KMS-11 (cell line): ENCODE measurements at regions not wholly inside any gene's neighbourhood (a gene's known extent, or its start where the extent isn't known, plus 50 kb on each side); places are given as distances from the start of the nearest gene placed in this dataset.

ENCODE experiments used
- H2AFZ ChIP-seq: fragments of 200-600 bp; sonication (generic); 2 replicates; pipeline ENCODE4 v1.6.1; 2016; ENCODE audit warnings: antibody characterized with exemption, mixed run types, low read depth
- H3K27ac ChIP-seq: fragments of 200-600 bp; sonication (generic); 2 replicates; pipeline ENCODE4 v1.6.1; 2016; ENCODE audit warnings: mild to moderate bottlenecking, mixed run types
- H3K27me3 ChIP-seq: fragments of 200-600 bp; sonication (generic); 2 replicates; pipeline ENCODE4 v1.6.1; 2017; ENCODE audit warnings: mild to moderate bottlenecking, low read depth, mixed run types, moderate library complexity; ENCODE audit not compliant: insufficient read depth
- H3K36me3 ChIP-seq: fragments of 200-600 bp; sonication (generic); 2 replicates; pipeline ENCODE4 v1.6.1; 2017; ENCODE audit warnings: mild to moderate bottlenecking, mixed run types; ENCODE audit not compliant: insufficient read depth
- H3K4me1 ChIP-seq: fragments of 200-600 bp; sonication (generic); 2 replicates; pipeline ENCODE4 v1.6.1; 2016; ENCODE audit warnings: mild to moderate bottlenecking, low read depth, mixed run types; ENCODE audit not compliant: poor library complexity, severe bottlenecking
- H3K4me2 ChIP-seq: fragments of 200-600 bp; sonication (generic); 2 replicates; pipeline ENCODE4 v1.7.0; 2016; ENCODE audit warnings: mild to moderate bottlenecking, mixed run types
- H3K4me3 ChIP-seq: fragments of 200-600 bp; sonication (generic); IDR thresholded peaks from 2 replicates; pipeline ENCODE4 v1.6.1; 2017; ENCODE audit warnings: low read depth, low read length, mixed read lengths; ENCODE audit not compliant: insufficient read depth
- H3K79me2 ChIP-seq: fragments of 200-600 bp; sonication (generic); 2 replicates; pipeline ENCODE4 v1.6.1; 2016; ENCODE audit warnings: low read depth, mixed run types; ENCODE audit not compliant: insufficient read depth
- H3K9ac ChIP-seq: fragments of 200-600 bp; sonication (generic); 2 replicates; pipeline ENCODE4 v1.6.1; 2016; ENCODE audit warnings: mild to moderate bottlenecking, mixed run types
- H4K20me1 ChIP-seq: fragments of 200-600 bp; sonication (generic); 2 replicates; pipeline ENCODE4 v1.6.1; 2016; ENCODE audit warnings: mild to moderate bottlenecking, mixed run types; ENCODE audit not compliant: insufficient read depth
- TF ChIP-seq, protein P1 (sequence below): fragments of 200-600 bp; sonication (generic); conservative IDR thresholded peaks from 2 replicates; pipeline ENCODE4 v1.6.1; 2017; ENCODE audit warnings: low read depth, mild to moderate bottlenecking, antibody characterized with exemption, low read length, moderate library complexity, mixed read lengths

DNA sequence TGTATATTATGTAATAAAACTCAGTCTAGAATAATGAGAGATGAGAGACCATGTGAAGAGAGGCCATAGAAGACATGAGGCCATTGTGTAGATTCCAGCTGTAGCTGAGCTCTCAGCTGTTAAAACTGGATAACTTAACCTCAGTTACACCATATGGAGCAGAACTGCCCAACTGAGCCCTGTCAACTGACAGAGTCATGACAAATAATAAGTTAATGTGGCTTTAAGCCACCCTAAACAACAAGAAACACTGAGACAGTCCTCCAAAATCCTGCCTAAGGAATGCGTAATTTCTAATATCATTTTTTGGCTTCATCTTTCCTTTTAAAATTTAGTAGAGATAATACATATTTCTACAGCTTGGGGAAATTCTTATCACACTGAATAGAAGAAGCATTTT is 580.0 kb upstream of the RGS18 start:
- H3K36me3 ChIP-seq = no peaks in the 10 kb centered on the region
- no peak overlapping the region for H3K27ac ChIP-seq
- H3K9ac ChIP-seq = no peak overlapping the region
- H3K4me2 ChIP-seq = no peak overlapping the region
- TF ChIP-seq, protein P1, sequence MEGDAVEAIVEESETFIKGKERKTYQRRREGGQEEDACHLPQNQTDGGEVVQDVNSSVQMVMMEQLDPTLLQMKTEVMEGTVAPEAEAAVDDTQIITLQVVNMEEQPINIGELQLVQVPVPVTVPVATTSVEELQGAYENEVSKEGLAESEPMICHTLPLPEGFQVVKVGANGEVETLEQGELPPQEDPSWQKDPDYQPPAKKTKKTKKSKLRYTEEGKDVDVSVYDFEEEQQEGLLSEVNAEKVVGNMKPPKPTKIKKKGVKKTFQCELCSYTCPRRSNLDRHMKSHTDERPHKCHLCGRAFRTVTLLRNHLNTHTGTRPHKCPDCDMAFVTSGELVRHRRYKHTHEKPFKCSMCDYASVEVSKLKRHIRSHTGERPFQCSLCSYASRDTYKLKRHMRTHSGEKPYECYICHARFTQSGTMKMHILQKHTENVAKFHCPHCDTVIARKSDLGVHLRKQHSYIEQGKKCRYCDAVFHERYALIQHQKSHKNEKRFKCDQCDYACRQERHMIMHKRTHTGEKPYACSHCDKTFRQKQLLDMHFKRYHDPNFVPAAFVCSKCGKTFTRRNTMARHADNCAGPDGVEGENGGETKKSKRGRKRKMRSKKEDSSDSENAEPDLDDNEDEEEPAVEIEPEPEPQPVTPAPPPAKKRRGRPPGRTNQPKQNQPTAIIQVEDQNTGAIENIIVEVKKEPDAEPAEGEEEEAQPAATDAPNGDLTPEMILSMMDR = no peak
- no peak overlapping the region for H2AFZ ChIP-seq
- no peak overlapping the region for H3K4me3 ChIP-seq
- H4K20me1 ChIP-seq = no peaks in the 10 kb centered on the region
- H3K27me3 ChIP-seq = no peaks in the 10 kb centered on the region
- H3K79me2 ChIP-seq = no peaks in the 10 kb centered on the region
- peaks cover 7% of the 10 kb centered on the region for H3K4me1 ChIP-seq

DNA sequence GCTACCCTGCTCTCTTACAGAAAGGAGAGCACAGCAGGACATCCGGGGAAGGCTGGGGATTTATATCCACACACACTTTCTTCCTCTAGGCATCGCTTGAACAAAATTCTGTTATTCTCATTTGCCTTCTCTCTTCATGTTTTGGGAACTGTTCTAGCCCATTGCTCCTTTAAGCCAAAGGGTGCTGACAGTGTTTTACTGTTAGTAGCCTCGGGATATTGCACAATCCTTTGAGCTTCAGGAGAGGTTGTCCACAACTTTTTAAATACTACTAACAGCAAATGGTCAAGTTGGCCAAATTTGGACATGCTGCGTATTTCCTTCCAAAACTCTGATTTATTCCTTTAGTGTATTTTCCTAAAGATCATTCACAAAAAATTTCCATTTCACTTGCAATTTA is 579.2 kb upstream of the RGS18 start:
- no peak overlapping the region for H2AFZ ChIP-seq
- H3K4me3 ChIP-seq = no peak overlapping the region
- TF ChIP-seq, protein P1 = no peak
- H3K9ac ChIP-seq = no peak overlapping the region
- H3K4me2 ChIP-seq = no peak overlapping the region
- peaks cover 7% of the 10 kb centered on the region for H3K4me1 ChIP-seq
- no peaks in the 10 kb centered on the region for H3K36me3 ChIP-seq
- H3K27me3 ChIP-seq = no peaks in the 10 kb centered on the region
- no peaks in the 10 kb centered on the region for H4K20me1 ChIP-seq
- no peak overlapping the region for H3K27ac ChIP-seq
- H3K79me2 ChIP-seq = no peaks in the 10 kb centered on the region

DNA sequence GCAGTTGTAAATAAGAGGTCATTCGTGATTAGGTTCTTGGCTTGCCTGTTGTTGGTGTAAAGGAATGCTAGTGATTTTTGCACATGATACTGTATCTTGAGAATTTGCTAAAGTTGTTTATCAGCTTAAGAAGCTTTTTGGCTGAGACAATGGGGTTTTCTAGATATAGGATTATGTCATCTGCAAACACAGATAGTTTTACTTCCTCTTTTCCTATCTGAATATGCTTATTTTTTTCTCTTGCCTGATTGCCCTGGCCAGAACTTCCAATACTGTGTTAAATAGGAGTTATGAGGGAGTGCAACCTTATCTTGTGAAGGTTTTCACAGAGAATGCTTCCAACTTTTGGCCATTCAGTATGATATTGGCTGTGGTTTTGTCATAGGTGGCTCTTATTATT is 576.1 kb upstream of the RGS18 start:
- no peaks in the 10 kb centered on the region for H3K27me3 ChIP-seq
- no peaks in the 10 kb centered on the region for H3K36me3 ChIP-seq
- H3K4me3 ChIP-seq = no peak overlapping the region
- H3K9ac ChIP-seq = no peak overlapping the region
- no peak overlapping the region for H2AFZ ChIP-seq
- H3K4me2 ChIP-seq = no peak overlapping the region
- H3K4me1 ChIP-seq = peaks cover 7% of the 10 kb centered on the region
- TF ChIP-seq, protein P1 = no peak
- no peaks in the 10 kb centered on the region for H4K20me1 ChIP-seq
- H3K27ac ChIP-seq = no peak overlapping the region
- no peaks in the 10 kb centered on the region for H3K79me2 ChIP-seq

DNA sequence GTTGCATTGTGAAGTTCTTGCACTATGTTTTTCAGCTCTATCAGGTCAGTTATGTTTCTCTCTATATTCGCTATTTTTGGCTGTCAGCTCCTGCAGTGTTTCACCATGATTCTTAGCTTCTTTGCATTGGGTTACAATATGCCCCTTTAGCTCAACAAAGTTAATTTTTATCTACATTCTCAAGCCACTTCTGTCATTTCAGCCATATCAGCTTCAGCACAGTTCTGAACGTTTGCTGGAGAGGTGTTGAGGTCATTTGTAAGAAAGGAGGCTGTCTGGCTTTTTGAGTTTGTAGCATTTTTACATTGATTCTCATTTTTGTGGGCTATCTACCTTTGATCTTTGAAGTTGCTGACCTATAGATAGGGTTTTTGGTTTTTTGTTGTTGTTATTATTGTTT is 573.2 kb upstream of the RGS18 start:
- Histone ChIP-seq H3K27ac (no peak overlapping the region), H3K4me2 (no peak overlapping the region), H2AFZ (no peak overlapping the region)

More for the DNA sequence above, 573.2 kb upstream of the RGS18 start:
- Histone ChIP-seq H3K9ac (no peak overlapping the region), H3K79me2 (no peaks in the 10 kb centered on the region), H4K20me1 (no peaks in the 10 kb centered on the region), H3K4me1 (peaks cover 7% of the 10 kb centered on the region), H3K36me3 (no peaks in the 10 kb centered on the region), H3K4me3 (no peak overlapping the region), H3K27me3 (no peaks in the 10 kb centered on the region)
- TF ChIP-seq, protein P1 = no peak
